HG03575 (cell line): ENCODE measurements at regions not wholly inside any gene's neighbourhood (a gene's known extent, or its start where the extent isn't known, plus 50 kb on each side); places are given as distances from the start of the nearest gene placed in this dataset.
"Not testable (repeated sequence)": the region's sequence is repeated elsewhere in the genome, so short reads cannot be mapped to it uniquely, and the experiment has no call there.

ENCODE experiments used
- ATAC-seq: cut with Tn5 transposase; IDR thresholded peaks from one replicate; pipeline ENCODE4 v1.9.1; 2021; ENCODE audit not compliant: unreplicated experiment, insufficient number of reproducible peaks, low FRiP score; ENCODE audit errors: extremely low read depth

DNA sequence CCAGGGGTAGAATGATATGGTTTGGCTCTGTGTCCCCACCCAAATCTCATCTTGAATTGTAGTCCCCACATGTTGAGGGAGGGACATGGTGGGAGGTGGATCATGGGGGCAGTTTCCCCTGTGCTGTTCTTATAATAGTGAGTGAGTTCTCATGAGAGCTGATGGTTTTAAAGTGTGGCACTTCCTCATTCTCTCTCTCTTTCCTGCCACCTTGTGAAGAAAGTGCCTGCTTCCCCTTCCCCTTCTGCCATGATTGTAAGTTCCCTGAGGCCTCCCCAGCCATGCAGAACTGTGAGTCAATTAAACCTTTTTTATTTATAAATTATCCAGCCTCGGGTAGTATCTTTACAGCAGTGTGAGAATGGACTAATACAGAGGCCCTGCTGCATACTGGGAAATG, 201.1 kb downstream of the LARP7 start:
- not testable (repeated sequence) for ATAC-seq

DNA sequence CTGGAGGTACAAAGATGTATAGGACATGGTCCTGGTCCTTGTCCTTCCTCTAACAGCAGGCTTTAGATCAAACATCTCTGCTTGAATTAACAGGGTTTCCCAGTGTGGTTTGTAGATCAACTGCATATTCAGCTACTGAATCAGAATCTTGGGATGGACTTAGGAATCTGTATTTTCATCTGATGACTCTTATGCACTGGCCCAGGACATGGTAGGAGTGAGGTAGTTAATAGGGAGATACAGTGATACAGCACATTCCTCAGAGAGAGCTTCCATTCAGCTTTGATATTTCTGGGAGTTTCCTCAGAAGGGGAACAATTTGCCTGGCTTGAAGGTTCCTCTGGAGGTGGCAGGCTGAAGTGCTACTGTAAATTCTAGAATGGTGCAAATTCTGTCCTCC, 203.1 kb downstream of the LARP7 start:
- no peak for ATAC-seq

DNA sequence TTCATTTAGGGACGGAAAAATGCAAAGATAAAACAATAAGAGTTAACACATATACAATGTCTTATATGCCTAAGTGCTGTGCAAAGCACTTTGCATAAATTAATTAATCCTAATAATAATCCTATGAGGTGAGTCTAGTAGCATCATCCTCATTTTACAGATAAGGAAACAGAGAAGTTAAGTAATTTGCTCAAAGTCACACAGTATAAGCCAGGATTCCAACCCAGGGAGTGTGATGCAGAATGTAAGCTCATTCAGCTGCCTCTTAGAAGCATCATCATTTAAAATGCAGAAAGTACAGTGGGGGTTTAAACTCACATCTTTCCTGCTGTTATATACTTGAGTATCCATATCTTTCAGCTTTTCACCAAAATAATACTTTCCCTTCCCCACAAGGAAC, 203.7 kb downstream of the LARP7 start:
- ATAC-seq: no peak

DNA sequence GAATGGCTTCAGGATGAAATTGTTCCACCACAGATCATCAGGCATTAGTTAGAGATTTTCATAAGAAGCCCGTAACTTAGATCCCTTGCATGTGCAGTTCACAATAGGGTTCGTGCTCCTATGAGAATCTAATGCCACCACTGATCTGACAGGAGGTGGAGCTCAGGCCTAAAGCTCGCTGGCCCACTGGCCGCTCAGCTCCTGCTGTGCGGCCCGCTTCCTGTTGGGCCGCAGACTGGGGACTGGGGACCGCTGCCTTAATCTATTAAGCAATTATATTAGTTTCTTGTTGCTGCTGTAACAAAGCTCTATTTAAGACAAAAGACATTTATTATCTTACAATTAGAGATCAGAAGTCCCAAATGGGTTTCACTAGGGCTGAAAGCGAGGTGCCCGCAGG, 205.6 kb downstream of the LARP7 start:
- no peak for ATAC-seq

DNA sequence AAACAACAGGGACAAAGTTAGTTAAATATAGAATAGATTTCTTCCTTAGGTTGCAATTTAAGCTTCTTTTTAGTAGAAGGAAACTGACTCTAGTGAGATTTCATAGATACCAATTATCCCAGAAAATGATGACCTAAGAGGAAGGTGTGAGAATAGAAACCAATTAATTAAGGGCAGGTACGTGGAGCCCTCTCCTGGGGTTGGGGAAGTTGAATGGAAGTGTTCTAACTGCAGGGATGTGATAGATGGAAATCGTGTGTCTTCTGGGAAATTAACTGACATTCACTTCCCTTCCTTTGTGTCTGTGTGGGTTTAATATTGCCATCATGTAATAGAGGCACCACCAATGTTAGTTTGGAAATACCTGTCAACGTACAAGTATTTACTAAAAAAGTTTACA, 204.1 kb upstream of the ANK2 start:
- ATAC-seq: no peak

- ATAC-seq: no peak
Measured at GRCh38 chr4:112847045-112847444, 202.4 kb upstream of the ANK2 start.

DNA sequence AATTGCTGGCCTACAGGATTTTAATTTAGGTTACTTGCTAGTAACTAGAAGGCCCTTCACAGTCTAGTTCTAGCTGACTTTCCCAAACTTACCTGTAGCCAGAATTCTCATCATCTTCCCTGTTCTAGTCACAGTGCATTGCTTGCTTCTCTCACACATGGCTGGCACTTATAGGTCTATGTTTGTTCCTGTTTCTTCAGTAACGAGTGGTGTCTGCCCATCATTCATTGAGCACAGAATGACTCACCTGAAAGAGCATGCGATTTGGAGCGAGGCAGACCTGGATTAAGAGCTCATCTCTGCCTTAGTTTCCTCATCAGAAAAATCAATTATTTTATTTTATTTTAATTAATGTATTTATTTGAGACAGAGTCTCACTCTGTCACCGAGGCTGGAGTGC, 201.7 kb upstream of the ANK2 start:
- ATAC-seq: no peak

GRCh38 chr4:112848911-112849310, 200.5 kb upstream of the ANK2 start:
- no peak for ATAC-seq

DNA sequence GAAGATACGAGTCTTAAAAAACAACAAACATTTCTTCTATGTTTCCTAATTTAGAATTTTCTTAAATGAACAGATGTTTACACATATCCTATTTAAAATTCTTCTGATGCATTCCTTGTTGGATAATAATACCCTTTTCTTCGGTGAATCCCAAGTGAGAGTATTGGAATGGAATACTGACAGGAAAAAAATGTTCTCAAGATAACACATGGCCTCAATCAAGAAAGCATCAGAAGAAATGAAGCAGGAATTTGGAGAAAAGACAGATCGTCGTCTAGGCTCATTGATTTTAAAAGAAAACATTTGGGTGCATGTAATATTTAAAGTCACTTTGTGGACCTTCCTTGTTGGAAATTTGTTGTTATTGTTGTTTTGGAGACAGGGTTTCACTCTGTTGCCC, 196.9 kb upstream of the ANK2 start:
- no peak for ATAC-seq

DNA sequence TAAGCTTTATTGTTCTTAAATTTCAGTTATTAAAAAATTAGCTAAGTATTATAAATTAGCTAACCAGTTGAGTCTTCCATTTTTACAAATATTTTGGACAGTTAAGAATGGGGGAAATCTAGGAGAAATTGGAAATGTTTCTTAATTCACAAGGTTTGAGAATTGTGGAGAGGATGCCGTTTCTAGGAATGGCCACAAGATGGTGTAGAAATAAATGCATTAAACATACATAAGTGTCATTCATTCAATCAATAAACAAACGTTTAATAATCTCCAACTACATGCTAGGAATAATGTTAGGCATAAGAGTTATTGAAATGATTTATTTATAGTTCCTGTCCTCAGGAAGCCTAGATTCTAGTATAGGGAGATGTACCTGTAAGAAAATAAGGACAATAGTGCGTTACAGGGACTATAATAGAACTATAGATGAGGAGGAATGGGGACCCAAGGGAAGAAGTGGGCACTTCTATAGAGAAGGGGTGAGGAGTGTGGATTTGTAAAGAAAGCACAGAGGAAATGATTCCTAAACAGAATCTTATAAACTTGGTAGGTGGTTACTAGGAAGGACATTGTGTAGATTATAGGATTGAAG, 195.7 kb upstream of the ANK2 start:
- no peak for ATAC-seq

GRCh38 chr4:112854420-112854819, 195.0 kb upstream of the ANK2 start:
- no peak for ATAC-seq

- no peak for ATAC-seq
Measured at GRCh38 chr4:112855058-112855457, 194.4 kb upstream of the ANK2 start.

- no peak for ATAC-seq
Measured at GRCh38 chr4:112857461-112857860, 192.0 kb upstream of the ANK2 start.

GRCh38 chr4:112858751-112859150, 190.7 kb upstream of the ANK2 start:
- no peak for ATAC-seq

- ATAC-seq: no peak
Measured at GRCh38 chr4:112859456-112860184, 189.8 kb upstream of the ANK2 start.

DNA sequence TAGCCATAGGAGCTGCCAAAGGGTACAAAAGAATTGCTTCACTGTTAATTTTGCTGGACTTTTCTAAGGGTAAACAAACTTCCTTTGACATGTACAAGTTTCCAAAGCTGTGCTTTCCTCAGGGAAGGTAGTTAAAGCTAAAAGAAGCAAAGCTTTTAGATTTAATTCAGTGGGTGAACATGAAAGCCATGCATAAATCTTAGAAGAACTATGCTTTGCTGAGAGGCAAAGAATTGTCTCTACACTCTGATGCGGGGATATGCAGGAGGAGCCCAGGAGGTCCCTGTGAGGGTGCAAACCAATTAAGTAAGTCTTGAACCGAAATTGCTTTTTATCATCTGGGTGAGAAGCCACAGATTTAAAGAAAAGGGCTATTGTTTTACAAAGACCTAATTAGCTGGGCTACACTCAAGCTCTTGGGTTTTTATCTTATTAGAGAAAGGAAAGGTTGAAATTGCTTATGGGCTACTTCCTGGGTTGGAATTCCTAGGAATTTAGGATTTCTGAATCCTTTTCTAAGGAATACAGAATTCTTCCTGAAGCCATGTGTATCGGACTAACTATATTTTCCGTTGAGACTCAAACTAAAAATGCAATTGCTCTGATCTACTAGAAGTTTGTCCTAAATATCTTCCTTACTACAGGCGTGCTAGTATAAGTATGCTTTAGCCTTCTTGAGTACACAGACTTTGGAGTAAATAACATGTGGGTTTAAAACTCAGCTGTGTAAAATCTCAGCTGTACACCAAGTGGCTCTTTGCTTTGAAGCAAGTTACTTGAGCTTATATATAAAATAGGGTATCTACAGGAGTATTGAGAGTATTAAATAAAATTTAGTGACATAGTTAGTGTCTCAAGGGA, 188.4 kb upstream of the ANK2 start:
- no peak for ATAC-seq

- ATAC-seq: no peak
Measured at GRCh38 chr4:112861691-112862674, 187.5 kb upstream of the ANK2 start.

GRCh38 chr4:112865443-112865842, 184.0 kb upstream of the ANK2 start:
- ATAC-seq: no peak

DNA sequence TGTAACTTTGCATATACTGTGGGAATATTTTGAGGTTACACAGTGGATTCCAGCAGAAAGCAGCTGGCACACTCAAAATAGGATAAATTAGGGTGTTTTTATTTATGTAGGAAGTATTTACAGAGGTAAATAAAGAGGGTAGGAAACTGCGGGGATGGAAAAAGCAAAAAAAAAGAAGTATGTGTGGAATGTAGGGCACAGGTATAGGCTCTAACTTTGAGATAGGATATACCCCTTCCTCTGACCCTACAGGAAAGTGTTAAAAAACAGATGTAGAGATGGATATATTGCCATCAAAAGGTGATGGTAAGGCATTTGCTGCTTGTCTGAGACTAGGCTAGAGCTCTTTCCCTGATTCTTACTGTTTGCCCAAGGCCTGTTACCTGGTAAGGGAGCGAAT, 173.1 kb upstream of the ANK2 start:
- no peak for ATAC-seq
